ENCODE measurements at regions not wholly inside any gene's neighbourhood (a gene's known extent, or its start where the extent isn't known, plus 50 kb on each side); places are given as distances from the start of the nearest gene placed in this dataset.
"Not testable (repeated sequence)": the region's sequence is repeated elsewhere in the genome, so short reads cannot be mapped to it uniquely, and the experiment has no call there.

GRCh38 chrX:35221391-35221790 lies 278.8 kb downstream of the FAM47B start:
- H3K27me3 ChIP-seq (ENCODE audit: low read depth); H3K4me3 ChIP-seq; intact Hi-C loops (cut with micrococcal nuclease); DNase-seq; H3K27ac ChIP-seq (replicated peaks); H3K9me3 ChIP-seq (replicated peaks); H3K36me3 ChIP-seq; H3K4me1 ChIP-seq: not testable (repeated sequence)

- Histone ChIP-seq H3K9me3 (replicated peaks) (no peaks in the 10 kb centered on the region), H3K27ac (replicated peaks) (no peak overlapping the region), H3K4me1 (no peaks in the 10 kb centered on the region), H3K27me3 (ENCODE audit: low read depth) (no peaks in the 10 kb centered on the region), H3K4me3 (no peak overlapping the region), H3K36me3 (no peaks in the 10 kb centered on the region)
- no peak for TF ChIP-seq CTCF (IDR thresholded peaks at IDR 0.05; ENCODE audit: borderline replicate concordance)
- DNase-seq, result no peak
- intact Hi-C loops (cut with micrococcal nuclease), result no loop called here
Measured at GRCh38 chrX:35244088-35244741, 301.6 kb downstream of the FAM47B start.

- Histone ChIP-seq H3K4me1 (no peaks in the 10 kb centered on the region), H3K27ac (replicated peaks) (no peak overlapping the region), H3K27me3 (ENCODE audit: low read depth) (no peaks in the 10 kb centered on the region), H3K4me3 (no peak overlapping the region), H3K36me3 (no peaks in the 10 kb centered on the region), H3K9me3 (replicated peaks) (no peaks in the 10 kb centered on the region)
- TF ChIP-seq CTCF (IDR thresholded peaks at IDR 0.05; ENCODE audit: borderline replicate concordance), result no peak
- intact Hi-C loops (cut with micrococcal nuclease), result no loop called here
- no peak for DNase-seq
Measured at GRCh38 chrX:35244796-35245508, 302.4 kb downstream of the FAM47B start.

- Histone ChIP-seq H3K4me1 (no peaks in the 10 kb centered on the region), H3K4me3 (no peak overlapping the region), H3K9me3 (replicated peaks) (no peaks in the 10 kb centered on the region), H3K27me3 (ENCODE audit: low read depth) (no peaks in the 10 kb centered on the region), H3K36me3 (no peaks in the 10 kb centered on the region), H3K27ac (replicated peaks) (no peak overlapping the region)
- DNase-seq, result no peak
- intact Hi-C loops (cut with micrococcal nuclease), result no loop called here
- TF ChIP-seq CTCF (IDR thresholded peaks at IDR 0.05; ENCODE audit: borderline replicate concordance), result no peak
Measured at GRCh38 chrX:35251226-35251625, 308.6 kb downstream of the FAM47B start.

- Histone ChIP-seq H3K4me1 (no peaks in the 10 kb centered on the region), H3K4me3 (no peak overlapping the region), H3K27me3 (ENCODE audit: low read depth) (no peaks in the 10 kb centered on the region), H3K9me3 (replicated peaks) (no peaks in the 10 kb centered on the region), H3K27ac (replicated peaks) (no peak overlapping the region), H3K36me3 (no peaks in the 10 kb centered on the region)
- DNase-seq, result no peak
- intact Hi-C loops (cut with micrococcal nuclease), result no loop called here
- TF ChIP-seq CTCF (IDR thresholded peaks at IDR 0.05; ENCODE audit: borderline replicate concordance), result no peak
Measured at GRCh38 chrX:35276115-35276514, 333.5 kb downstream of the FAM47B start.

GRCh38 chrX:35285289-35285962 lies 342.8 kb downstream of the FAM47B start:
- no peak overlapping the region for H3K27ac ChIP-seq (replicated peaks)
- DNase-seq, result no peak
- no peaks in the 10 kb centered on the region for H3K27me3 ChIP-seq (ENCODE audit: low read depth)
- no peak for TF ChIP-seq CTCF (IDR thresholded peaks at IDR 0.05; ENCODE audit: borderline replicate concordance)
- no peaks in the 10 kb centered on the region for H3K4me1 ChIP-seq
- no peak overlapping the region for H3K4me3 ChIP-seq
- intact Hi-C loops (cut with micrococcal nuclease), result no loop called here
- H3K36me3 ChIP-seq, result no peaks in the 10 kb centered on the region
- no peaks in the 10 kb centered on the region for H3K9me3 ChIP-seq (replicated peaks)

Data from left ventricle myocardium inferior (tissue), 1 donor.